DMS 273 (cell line): ENCODE measurements at regions not wholly inside any gene's neighbourhood (a gene's known extent, or its start where the extent isn't known, plus 50 kb on each side); places are given as distances from the start of the nearest gene placed in this dataset.
"Not testable (repeated sequence)": the region's sequence is repeated elsewhere in the genome, so short reads cannot be mapped to it uniquely, and the experiment has no call there.

ENCODE experiments used
- DNase-seq: peaks from one replicate; lab custom pipeline; 2025; ENCODE audit not compliant: unreplicated experiment; lab: John Stamatoyannopoulos, UW

- no peak for DNase-seq
Observed at GRCh38 chr3:70744536-70744935, 432.1 kb upstream of the MDFIC2 start.

- DNase-seq = no peak
Observed at GRCh38 chr3:70743754-70744153, 431.3 kb upstream of the MDFIC2 start.

- no peak for DNase-seq
Observed at GRCh38 chr3:70742081-70742480, 429.6 kb upstream of the MDFIC2 start.

- no peak for DNase-seq
Observed at GRCh38 chr3:70740872-70741271, 428.4 kb upstream of the MDFIC2 start.

GRCh38 chr3:70740071-70740470 lies 427.6 kb upstream of the MDFIC2 start:
- DNase-seq = no peak

- no peak for DNase-seq
Observed at GRCh38 chr3:70738291-70738681, 425.8 kb upstream of the MDFIC2 start.

- no peak for DNase-seq
Observed at GRCh38 chr3:70737666-70738290, 425.3 kb upstream of the MDFIC2 start.

GRCh38 chr3:70736009-70736408 lies 423.6 kb upstream of the MDFIC2 start:
- DNase-seq = no peak

- no peak for DNase-seq
Observed at GRCh38 chr3:70734756-70735155, 422.3 kb upstream of the MDFIC2 start.

GRCh38 chr3:70731046-70731445 lies 418.6 kb upstream of the MDFIC2 start:
- DNase-seq = no peak

GRCh38 chr3:70729845-70730244 lies 417.4 kb upstream of the MDFIC2 start:
- DNase-seq = no peak

- DNase-seq = no peak
Observed at GRCh38 chr3:70728311-70728710, 415.9 kb upstream of the MDFIC2 start.

GRCh38 chr3:70726961-70727360 lies 414.5 kb upstream of the MDFIC2 start:
- DNase-seq = no peak

GRCh38 chr3:70726096-70726938 lies 413.9 kb upstream of the MDFIC2 start:
- DNase-seq = no peak

GRCh38 chr3:70722018-70722417 lies 409.6 kb upstream of the MDFIC2 start:
- no peak for DNase-seq

- DNase-seq = no peak
Observed at GRCh38 chr3:70716832-70717231, 404.4 kb upstream of the MDFIC2 start.

GRCh38 chr3:70712449-70713082 lies 400.1 kb upstream of the MDFIC2 start:
- DNase-seq = peak; percentile 0

- DNase-seq = no peak
Observed at GRCh38 chr3:70703305-70704102, 391.1 kb upstream of the MDFIC2 start.

GRCh38 chr3:70702132-70702531 lies 389.7 kb upstream of the MDFIC2 start:
- DNase-seq = no peak

- DNase-seq = no peak
Observed at GRCh38 chr3:70684701-70685100, 372.3 kb upstream of the MDFIC2 start.

GRCh38 chr3:70675810-70676209 lies 363.4 kb upstream of the MDFIC2 start:
- not testable (repeated sequence) for DNase-seq
